RWPE2 (cell line): ENCODE measurements at regions not wholly inside any gene's neighbourhood (a gene's known extent, or its start where the extent isn't known, plus 50 kb on each side); places are given as distances from the start of the nearest gene placed in this dataset.

Experiments used
- ATAC-seq: fragments of 200-7000 bp; cut with Tn5 transposase; 3 replicates; pipeline ENCODE4 v1.9.1; 2021; ENCODE audit warnings: low read depth
- DNase-seq: peaks from one replicate; pipeline ENCODE4 v3.0.0-alpha.2; 2020; ENCODE audit warnings: low spot score
- H3K27ac ChIP-seq: fragments of 450-650 bp; 2 replicates; pipeline ENCODE4 v1.5.1; 2017; ENCODE audit warnings: mild to moderate bottlenecking; ENCODE audit not compliant: poor library complexity, severe bottlenecking
- H3K27me3 ChIP-seq: fragments of 250-450 bp; sonication (Bioruptor Pico); 2 replicates; pipeline ENCODE4 v1.5.1; 2021; ENCODE audit warnings: mild to moderate bottlenecking, moderate library complexity; ENCODE audit not compliant: insufficient read depth, poor library complexity, severe bottlenecking
- H3K36me3 ChIP-seq: fragments of 250-450 bp; sonication (Bioruptor Pico); 2 replicates; pipeline ENCODE4 v1.5.1; 2020; ENCODE audit warnings: low read depth, mild to moderate bottlenecking, moderate library complexity
- H3K4me1 ChIP-seq: fragments of 250-450 bp; sonication (Bioruptor Pico); 2 replicates; pipeline ENCODE4 v1.5.1; 2021; ENCODE audit warnings: mild to moderate bottlenecking, moderate library complexity; ENCODE audit not compliant: insufficient read depth, poor library complexity, severe bottlenecking
- H3K4me3 ChIP-seq: fragments of 250-450 bp; sonication (Bioruptor Pico); 2 replicates; pipeline ENCODE4 v1.5.1; 2021; ENCODE audit warnings: mild to moderate bottlenecking, moderate library complexity; ENCODE audit not compliant: severe bottlenecking
- H3K9me3 ChIP-seq: fragments of 250-450 bp; sonication (Bioruptor Pico); 2 replicates; pipeline ENCODE4 v1.5.1; 2021; ENCODE audit warnings: mild to moderate bottlenecking, moderate library complexity; ENCODE audit not compliant: severe bottlenecking
- TF ChIP-seq, protein P1 (sequence below): fragments of 450-650 bp; IDR thresholded peaks from one replicate; pipeline ENCODE4 v1.5.1; 2017; ENCODE audit warnings: mild to moderate bottlenecking, moderate library complexity; ENCODE audit not compliant: poor library complexity, severe bottlenecking

DNA sequence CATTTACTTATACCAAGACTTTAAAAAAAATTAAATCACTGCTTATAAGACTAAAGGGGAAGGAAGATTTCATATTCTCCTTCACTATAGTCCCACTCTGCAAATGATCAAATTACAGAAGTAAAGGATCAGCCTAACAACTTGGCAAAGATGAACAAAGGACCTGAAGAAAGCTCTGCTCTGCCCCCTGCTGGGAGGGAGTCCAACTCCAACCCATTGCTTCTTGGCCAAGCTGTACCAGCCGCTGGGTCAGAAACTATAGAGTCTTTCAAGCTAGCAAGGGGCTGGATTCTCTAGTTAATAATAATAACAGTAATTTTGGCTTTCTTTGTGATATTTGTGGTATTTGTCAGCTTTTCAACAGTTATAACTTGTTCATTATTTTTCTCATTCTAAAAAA, 927.0 kb upstream of the CRIM1 start:
- no peak overlapping the region for H3K4me3 ChIP-seq
- no peak for ATAC-seq
- H3K9me3 ChIP-seq: no peaks in the 10 kb centered on the region
- H3K27me3 ChIP-seq: no peaks in the 10 kb centered on the region
- no peak for DNase-seq
- TF ChIP-seq, protein P1, sequence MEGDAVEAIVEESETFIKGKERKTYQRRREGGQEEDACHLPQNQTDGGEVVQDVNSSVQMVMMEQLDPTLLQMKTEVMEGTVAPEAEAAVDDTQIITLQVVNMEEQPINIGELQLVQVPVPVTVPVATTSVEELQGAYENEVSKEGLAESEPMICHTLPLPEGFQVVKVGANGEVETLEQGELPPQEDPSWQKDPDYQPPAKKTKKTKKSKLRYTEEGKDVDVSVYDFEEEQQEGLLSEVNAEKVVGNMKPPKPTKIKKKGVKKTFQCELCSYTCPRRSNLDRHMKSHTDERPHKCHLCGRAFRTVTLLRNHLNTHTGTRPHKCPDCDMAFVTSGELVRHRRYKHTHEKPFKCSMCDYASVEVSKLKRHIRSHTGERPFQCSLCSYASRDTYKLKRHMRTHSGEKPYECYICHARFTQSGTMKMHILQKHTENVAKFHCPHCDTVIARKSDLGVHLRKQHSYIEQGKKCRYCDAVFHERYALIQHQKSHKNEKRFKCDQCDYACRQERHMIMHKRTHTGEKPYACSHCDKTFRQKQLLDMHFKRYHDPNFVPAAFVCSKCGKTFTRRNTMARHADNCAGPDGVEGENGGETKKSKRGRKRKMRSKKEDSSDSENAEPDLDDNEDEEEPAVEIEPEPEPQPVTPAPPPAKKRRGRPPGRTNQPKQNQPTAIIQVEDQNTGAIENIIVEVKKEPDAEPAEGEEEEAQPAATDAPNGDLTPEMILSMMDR: peak; percentile 46
- no peak overlapping the region for H3K27ac ChIP-seq
- no peaks in the 10 kb centered on the region for H3K4me1 ChIP-seq
- no peaks in the 10 kb centered on the region for H3K36me3 ChIP-seq

DNA sequence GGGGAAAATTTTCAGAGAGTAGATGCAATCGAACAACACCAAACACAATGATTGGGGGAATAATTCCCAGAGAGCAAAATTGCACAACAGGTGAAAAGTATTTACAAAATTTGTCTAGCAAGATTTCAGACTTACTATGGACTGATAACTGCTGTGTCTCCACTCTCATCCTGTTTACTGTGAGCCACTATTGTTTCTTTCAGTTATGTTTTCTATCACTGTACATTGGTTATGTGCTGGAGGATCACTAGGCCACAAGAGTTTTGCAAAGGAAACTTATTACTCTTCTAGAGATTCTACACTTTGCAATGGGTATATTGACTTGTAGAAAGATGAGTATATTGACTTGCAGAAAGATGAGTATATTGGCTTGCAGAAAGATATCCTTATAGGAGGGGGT, 934.1 kb upstream of the CRIM1 start:
- no peaks in the 10 kb centered on the region for H3K27me3 ChIP-seq
- no peaks in the 10 kb centered on the region for H3K9me3 ChIP-seq
- no peak for DNase-seq
- ATAC-seq: no peak
- H3K27ac ChIP-seq: no peak overlapping the region
- H3K4me3 ChIP-seq: no peak overlapping the region
- no peaks in the 10 kb centered on the region for H3K36me3 ChIP-seq
- TF ChIP-seq, protein P1: no peak
- no peaks in the 10 kb centered on the region for H3K4me1 ChIP-seq

DNA sequence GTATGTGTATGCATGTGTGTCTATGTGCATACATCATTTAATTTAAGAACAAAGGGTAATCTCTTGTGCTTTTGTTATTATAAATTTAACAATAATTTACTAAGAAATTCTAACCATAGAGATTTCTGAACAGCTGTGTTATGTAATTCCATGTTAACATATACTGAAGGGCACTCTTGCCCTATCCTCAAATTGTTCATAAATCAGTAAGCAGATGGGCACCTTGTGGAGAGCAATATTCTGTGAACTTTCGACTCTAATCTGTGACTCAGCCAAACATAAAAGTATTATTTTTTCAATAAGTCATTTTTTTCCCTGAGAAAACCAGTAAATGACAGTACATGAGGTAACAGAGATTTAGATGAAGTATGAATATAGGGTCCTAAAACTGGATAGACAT, 938.3 kb upstream of the CRIM1 start:
- Histone ChIP-seq H3K36me3 (no peaks in the 10 kb centered on the region), H3K9me3 (no peaks in the 10 kb centered on the region), H3K27me3 (no peaks in the 10 kb centered on the region), H3K27ac (no peak overlapping the region), H3K4me3 (no peak overlapping the region), H3K4me1 (no peaks in the 10 kb centered on the region)
- DNase-seq: no peak
- no peak for ATAC-seq
- TF ChIP-seq, protein P1: no peak

GRCh38 chr2:35416391-35417140, 939.0 kb upstream of the CRIM1 start:
- ATAC-seq: no peak
- no peaks in the 10 kb centered on the region for H3K4me1 ChIP-seq
- no peak for DNase-seq
- no peaks in the 10 kb centered on the region for H3K36me3 ChIP-seq
- no peaks in the 10 kb centered on the region for H3K9me3 ChIP-seq
- H3K27me3 ChIP-seq: no peaks in the 10 kb centered on the region
- TF ChIP-seq, protein P1: no peak
- no peak overlapping the region for H3K27ac ChIP-seq
- H3K4me3 ChIP-seq: no peak overlapping the region

DNA sequence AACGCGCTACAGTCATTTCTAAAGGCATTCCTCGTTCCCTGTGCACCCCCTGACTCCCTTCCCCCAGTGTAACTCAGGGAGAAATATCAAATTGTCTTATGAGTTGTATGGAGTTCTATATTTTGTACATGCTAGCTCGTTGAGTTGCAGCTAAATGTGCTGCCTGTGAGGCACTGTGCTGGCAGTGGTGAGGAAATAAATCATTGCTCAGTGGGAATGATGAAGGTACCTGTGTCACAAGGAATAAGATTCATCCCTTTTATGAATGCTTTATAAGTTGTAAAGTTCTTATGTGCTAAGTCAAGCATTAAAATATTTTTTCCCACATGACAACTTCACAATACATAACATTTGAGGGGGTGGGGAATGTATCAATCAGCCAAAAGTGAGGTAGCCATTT, 939.6 kb upstream of the CRIM1 start:
- DNase-seq (no peak), ATAC-seq (no peak)
- TF ChIP-seq, protein P1: no peak
- Histone ChIP-seq H3K36me3 (no peaks in the 10 kb centered on the region), H3K4me1 (no peaks in the 10 kb centered on the region), H3K9me3 (no peaks in the 10 kb centered on the region), H3K27ac (no peak overlapping the region), H3K4me3 (no peak overlapping the region), H3K27me3 (no peaks in the 10 kb centered on the region)
